OCI-LY3 (cell line): ENCODE measurements at regions not wholly inside any gene's neighbourhood (a gene's known extent, or its start where the extent isn't known, plus 50 kb on each side); places are given as distances from the start of the nearest gene placed in this dataset.
A peak's percentile ranks its signal among the peaks of the same experiment; 100 is the strongest.

Experiments
- H2AFZ ChIP-seq: fragments of 200-600, 300-600 bp; shearing (Covaris generic); 2 replicates; pipeline ENCODE4 v1.6.0; 2014; ENCODE audit warnings: antibody characterized with exemption, low read depth, low read length
- H3K27ac ChIP-seq: fragments of 200-600, 300-600 bp; sonication (generic); 2 replicates; pipeline ENCODE4 v1.5.1; 2014; ENCODE audit warnings: mild to moderate bottlenecking, low read length, moderate library complexity, mixed read lengths
- H3K27me3 ChIP-seq: fragments of 200-600, 300-600 bp; sonication (generic); 2 replicates; pipeline ENCODE4 v1.6.1; 2014; ENCODE audit warnings: low read depth, low read length, mixed read lengths
- H3K36me3 ChIP-seq: fragments of 200-600, 300-600 bp; sonication (generic); replicated peaks from 2 replicates; pipeline ENCODE3; 2014; ENCODE audit warnings: low read depth, low read length, mixed read lengths
- H3K4me1 ChIP-seq: fragments of 300-600, 200-600 bp; sonication (generic); 2 replicates; pipeline ENCODE4 v1.6.1; 2014; ENCODE audit warnings: low read length, mixed read lengths
- H3K4me2 ChIP-seq: fragments of 200-600, 300-600 bp; sonication (generic); 2 replicates; pipeline ENCODE4 v1.6.1; 2014; ENCODE audit warnings: low read length, mixed read lengths
- H3K4me3 ChIP-seq: fragments of 300-600, 200-600 bp; sonication (generic); 2 replicates; pipeline ENCODE4 v1.5.1; 2014; ENCODE audit warnings: antibody characterized with exemption, mild to moderate bottlenecking, low read length, moderate library complexity
- H3K79me2 ChIP-seq: fragments of 300-600, 200-600 bp; shearing (Covaris generic); 2 replicates; pipeline ENCODE4 v1.6.1; 2014; ENCODE audit warnings: mild to moderate bottlenecking, low read length, mixed read lengths
- H3K9ac ChIP-seq: fragments of 300-600, 200-600 bp; shearing (Covaris generic); 2 replicates; pipeline ENCODE4 v1.6.0; 2014; ENCODE audit warnings: mild to moderate bottlenecking, low read length, moderate library complexity
- H3K9me3 ChIP-seq: fragments of 200-600, 300-600 bp; shearing (Covaris generic); 2 replicates; pipeline ENCODE4 v1.6.1; 2014; ENCODE audit warnings: low read length, mixed read lengths; ENCODE audit not compliant: insufficient read depth
- H4K20me1 ChIP-seq: fragments of 200-600, 300-600 bp; sonication (generic); 2 replicates; pipeline ENCODE4 v1.6.1; 2016; ENCODE audit warnings: low read length, mixed read lengths; ENCODE audit not compliant: insufficient read depth
- CTCF ChIP-seq: fragments of 200-600, 300-600 bp; sonication (generic); IDR thresholded peaks from 2 replicates; pipeline ENCODE4 v1.5.1; 2014; ENCODE audit warnings: antibody characterized with exemption, low read length, low read depth
- EZH2phosphoT487 ChIP-seq: fragments of 200-600 bp; shearing (Covaris generic); IDR thresholded peaks from 2 replicates; pipeline ENCODE4 v1.6.1; 2018; ENCODE audit warnings: antibody characterized with exemption, mixed run types, low read depth

DNA sequence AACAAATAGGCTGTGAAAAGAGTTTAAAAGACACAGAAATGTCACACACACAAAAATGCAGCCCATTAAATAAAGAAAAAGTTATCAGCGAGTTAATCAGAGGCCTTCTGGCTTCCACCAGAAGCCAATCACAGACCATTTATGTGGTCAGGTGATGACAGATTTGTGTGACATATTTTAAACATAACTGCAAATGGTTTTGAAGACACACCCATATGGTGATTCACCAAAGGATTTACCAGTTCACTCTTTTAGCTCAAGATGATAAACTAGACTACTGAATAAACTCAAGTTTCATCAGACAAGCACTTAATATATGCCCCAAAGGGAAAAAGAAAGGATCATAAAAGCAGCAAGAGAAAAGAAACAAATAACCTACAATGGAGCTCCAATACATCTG is 181.2 kb downstream of the SPANXN4 start:
- H3K9me3 ChIP-seq, result no peaks in the 10 kb centered on the region
- no peak overlapping the region for H3K27ac ChIP-seq
- no peak overlapping the region for H3K4me3 ChIP-seq
- H3K9ac ChIP-seq, result no peak overlapping the region
- no peak overlapping the region for H3K4me2 ChIP-seq
- H3K79me2 ChIP-seq, result no peaks in the 10 kb centered on the region
- no peaks in the 10 kb centered on the region for H3K4me1 ChIP-seq
- no peaks in the 10 kb centered on the region for H3K36me3 ChIP-seq
- H3K27me3 ChIP-seq, result no peaks in the 10 kb centered on the region
- no peaks in the 10 kb centered on the region for H4K20me1 ChIP-seq
- TF ChIP-seq CTCF (no peak), EZH2phosphoT487 (no peak)
- no peak overlapping the region for H2AFZ ChIP-seq

- Histone ChIP-seq H3K4me2 (no peak overlapping the region), H3K79me2 (no peaks in the 10 kb centered on the region), H3K4me3 (no peak overlapping the region), H3K36me3 (no peaks in the 10 kb centered on the region), H2AFZ (no peak overlapping the region), H3K9me3 (no peaks in the 10 kb centered on the region), H3K9ac (no peak overlapping the region), H4K20me1 (no peaks in the 10 kb centered on the region), H3K27ac (no peak overlapping the region), H3K27me3 (no peaks in the 10 kb centered on the region), H3K4me1 (no peaks in the 10 kb centered on the region)
- TF ChIP-seq EZH2phosphoT487, result no peak
- TF ChIP-seq CTCF, result no peak
Measured at GRCh38 chrX:143171703-143172102, 146.0 kb downstream of the SPANXN4 start.

DNA sequence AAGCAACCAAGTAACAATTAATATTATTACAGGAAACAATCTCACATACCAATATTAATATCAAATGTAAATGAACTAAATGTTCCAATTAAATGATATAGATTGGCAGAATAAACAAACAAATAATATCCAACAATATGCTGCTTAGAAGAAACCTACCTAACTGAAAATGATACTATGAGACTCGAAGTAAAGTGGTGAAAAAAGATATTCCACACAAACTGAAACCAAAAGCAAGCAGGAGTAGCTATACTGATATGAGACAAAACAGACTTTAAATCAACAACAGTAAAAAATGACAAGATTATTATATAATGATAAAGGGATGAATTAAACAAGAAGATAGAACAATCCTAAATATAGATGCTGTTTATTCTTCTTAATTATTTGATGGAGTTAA is 140.1 kb downstream of the SPANXN4 start:
- no peaks in the 10 kb centered on the region for H3K9me3 ChIP-seq
- no peak overlapping the region for H3K27ac ChIP-seq
- H3K4me2 ChIP-seq, result peak overlapping the region; percentile 28
- H2AFZ ChIP-seq, result no peak overlapping the region; the same call in 1 of the 2 replicates
- H3K4me3 ChIP-seq, result no peak overlapping the region
- H4K20me1 ChIP-seq, result no peaks in the 10 kb centered on the region
- H3K9ac ChIP-seq, result no peak overlapping the region
- H3K4me1 ChIP-seq, result no peaks in the 10 kb centered on the region
- H3K36me3 ChIP-seq, result no peaks in the 10 kb centered on the region
- TF ChIP-seq EZH2phosphoT487, result no peak
- TF ChIP-seq CTCF, result no peak
- no peaks in the 10 kb centered on the region for H3K79me2 ChIP-seq
- H3K27me3 ChIP-seq, result no peaks in the 10 kb centered on the region

GRCh38 chrX:143139681-143140080 is 114.0 kb downstream of the SPANXN4 start:
- Histone ChIP-seq H3K79me2 (no peaks in the 10 kb centered on the region), H3K4me1 (no peaks in the 10 kb centered on the region), H4K20me1 (no peaks in the 10 kb centered on the region), H3K4me2 (no peak overlapping the region), H2AFZ (no peak overlapping the region), H3K36me3 (no peaks in the 10 kb centered on the region), H3K27ac (no peak overlapping the region), H3K4me3 (no peak overlapping the region), H3K9me3 (no peaks in the 10 kb centered on the region), H3K9ac (no peak overlapping the region), H3K27me3 (no peaks in the 10 kb centered on the region)
- TF ChIP-seq CTCF, result no peak
- no peak for TF ChIP-seq EZH2phosphoT487
